ENCODE measurements at regions not wholly inside any gene's neighbourhood (a gene's known extent, or its start where the extent isn't known, plus 50 kb on each side); places are given as distances from the start of the nearest gene placed in this dataset.

GRCh38 chrX:7689791-7690412, 153.1 kb upstream of the VCX start:
- H3K9me3 Mint-ChIP-seq: no peaks in the 10 kb centered on the region
- H3K36me3 Mint-ChIP-seq (ENCODE audit: low read depth): no peaks in the 10 kb centered on the region
- H3K27ac Mint-ChIP-seq: no peak overlapping the region
- H3K4me3 Mint-ChIP-seq: no peak overlapping the region
- H3K27me3 Mint-ChIP-seq (ENCODE audit: low read depth): peaks cover 4% of the 10 kb centered on the region
- H3K4me1 Mint-ChIP-seq: peaks cover 8% of the 10 kb centered on the region
- no peak for TF ChIP-seq CTCF (IDR thresholded peaks at IDR 0.05; ENCODE audit: unreplicated experiment in 3 of 3)

GRCh38 chrX:7680181-7680580, 162.8 kb upstream of the VCX start:
- Mint-ChIP-seq H3K27me3 (ENCODE audit: low read depth) (no peaks in the 10 kb centered on the region), H3K27ac (no peak overlapping the region), H3K36me3 (ENCODE audit: low read depth) (no peaks in the 10 kb centered on the region), H3K4me1 (no peaks in the 10 kb centered on the region), H3K4me3 (no peak overlapping the region), H3K9me3 (no peaks in the 10 kb centered on the region)
- no peak for TF ChIP-seq CTCF (IDR thresholded peaks at IDR 0.05; ENCODE audit: unreplicated experiment in 3 of 3)

GRCh38 chrX:7654316-7654715, 188.7 kb upstream of the VCX start:
- Mint-ChIP-seq H3K4me3 (no peak overlapping the region), H3K36me3 (ENCODE audit: low read depth) (no peaks in the 10 kb centered on the region), H3K4me1 (peaks cover 5% of the 10 kb centered on the region), H3K27ac (no peak overlapping the region), H3K27me3 (ENCODE audit: low read depth) (no peaks in the 10 kb centered on the region), H3K9me3 (peaks cover 22% of the 10 kb centered on the region)
- no peak for TF ChIP-seq CTCF (IDR thresholded peaks at IDR 0.05; ENCODE audit: unreplicated experiment in 3 of 3)

- no peak for TF ChIP-seq CTCF (IDR thresholded peaks at IDR 0.05; ENCODE audit: unreplicated experiment in 3 of 3)
- no peak overlapping the region for H3K4me3 Mint-ChIP-seq
- no peak overlapping the region for H3K27ac Mint-ChIP-seq
- no peaks in the 10 kb centered on the region for H3K4me1 Mint-ChIP-seq
- H3K36me3 Mint-ChIP-seq (ENCODE audit: low read depth): no peaks in the 10 kb centered on the region
- peaks cover 7% of the 10 kb centered on the region for H3K9me3 Mint-ChIP-seq
- no peaks in the 10 kb centered on the region for H3K27me3 Mint-ChIP-seq (ENCODE audit: low read depth)
Observed at GRCh38 chrX:7647831-7648230, 195.1 kb upstream of the VCX start.

- TF ChIP-seq CTCF (IDR thresholded peaks at IDR 0.05; ENCODE audit: unreplicated experiment in 3 of 3): no peak
- Mint-ChIP-seq H3K27me3 (ENCODE audit: low read depth) (no peaks in the 10 kb centered on the region), H3K27ac (no peak overlapping the region), H3K4me1 (no peaks in the 10 kb centered on the region), H3K36me3 (ENCODE audit: low read depth) (no peaks in the 10 kb centered on the region), H3K4me3 (no peak overlapping the region), H3K9me3 (no peaks in the 10 kb centered on the region)
Observed at GRCh38 chrX:7641141-7641540, 201.8 kb upstream of the VCX start.

- no peaks in the 10 kb centered on the region for H3K36me3 Mint-ChIP-seq (ENCODE audit: low read depth)
- no peaks in the 10 kb centered on the region for H3K9me3 Mint-ChIP-seq
- H3K27ac Mint-ChIP-seq: no peak overlapping the region
- no peaks in the 10 kb centered on the region for H3K27me3 Mint-ChIP-seq (ENCODE audit: low read depth)
- no peak for TF ChIP-seq CTCF (IDR thresholded peaks at IDR 0.05; ENCODE audit: unreplicated experiment in 3 of 3)
- H3K4me1 Mint-ChIP-seq: no peaks in the 10 kb centered on the region
- no peak overlapping the region for H3K4me3 Mint-ChIP-seq
Observed at GRCh38 chrX:7640392-7640791, 202.6 kb upstream of the VCX start.

Data from nephron (organoid).